ENCODE measurements at regions not wholly inside any gene's neighbourhood (a gene's known extent, or its start where the extent isn't known, plus 50 kb on each side); places are given as distances from the start of the nearest gene placed in this dataset.

- no peak for DNase-seq (ENCODE audit: low read depth)
- no peak overlapping the region for H3K4me3 ChIP-seq (ENCODE audit: low read length)
- TF ChIP-seq, protein P1, sequence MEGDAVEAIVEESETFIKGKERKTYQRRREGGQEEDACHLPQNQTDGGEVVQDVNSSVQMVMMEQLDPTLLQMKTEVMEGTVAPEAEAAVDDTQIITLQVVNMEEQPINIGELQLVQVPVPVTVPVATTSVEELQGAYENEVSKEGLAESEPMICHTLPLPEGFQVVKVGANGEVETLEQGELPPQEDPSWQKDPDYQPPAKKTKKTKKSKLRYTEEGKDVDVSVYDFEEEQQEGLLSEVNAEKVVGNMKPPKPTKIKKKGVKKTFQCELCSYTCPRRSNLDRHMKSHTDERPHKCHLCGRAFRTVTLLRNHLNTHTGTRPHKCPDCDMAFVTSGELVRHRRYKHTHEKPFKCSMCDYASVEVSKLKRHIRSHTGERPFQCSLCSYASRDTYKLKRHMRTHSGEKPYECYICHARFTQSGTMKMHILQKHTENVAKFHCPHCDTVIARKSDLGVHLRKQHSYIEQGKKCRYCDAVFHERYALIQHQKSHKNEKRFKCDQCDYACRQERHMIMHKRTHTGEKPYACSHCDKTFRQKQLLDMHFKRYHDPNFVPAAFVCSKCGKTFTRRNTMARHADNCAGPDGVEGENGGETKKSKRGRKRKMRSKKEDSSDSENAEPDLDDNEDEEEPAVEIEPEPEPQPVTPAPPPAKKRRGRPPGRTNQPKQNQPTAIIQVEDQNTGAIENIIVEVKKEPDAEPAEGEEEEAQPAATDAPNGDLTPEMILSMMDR (IDR thresholded peaks at IDR 0.05; ENCODE audit: insufficient read depth, low read depth, low read length, missing control alignments), result no peak
Measured at GRCh38 chr1:47572731-47573430, 135.0 kb downstream of the FOXD2 start.

DNA sequence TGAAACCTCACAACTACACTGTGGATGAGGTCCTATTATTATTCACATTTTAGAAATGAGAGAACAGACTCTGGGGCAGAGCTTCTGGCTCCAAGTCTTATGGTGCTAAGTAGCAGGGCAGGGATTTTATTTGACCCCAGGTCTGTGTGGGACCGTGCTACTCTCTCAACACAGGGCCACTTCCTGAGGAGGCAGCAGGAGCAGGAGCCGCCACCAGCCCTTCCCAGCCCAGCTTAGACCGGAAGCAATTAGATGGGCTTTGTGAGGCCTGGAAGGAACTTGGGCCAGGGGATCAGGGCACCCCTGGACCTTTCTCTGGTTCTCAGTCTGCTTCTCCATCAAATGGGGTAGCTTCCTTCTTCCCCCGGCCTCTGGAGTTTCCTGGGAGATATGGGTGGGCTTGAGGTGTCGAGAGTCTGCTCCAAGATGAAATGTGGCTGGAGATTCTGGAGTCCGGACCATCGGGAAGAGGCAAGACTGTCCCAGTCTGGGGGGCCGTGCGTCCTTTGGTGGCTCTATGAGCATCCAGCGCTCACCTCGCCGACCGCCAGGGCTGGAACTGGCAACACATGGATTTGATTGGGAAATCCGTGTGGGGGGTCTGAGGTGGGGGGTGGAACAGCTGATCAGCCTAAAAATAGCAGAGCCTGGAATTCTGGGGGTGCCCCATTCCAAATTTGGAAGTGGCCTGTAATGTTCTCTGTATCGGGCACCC is 136.8 kb downstream of the FOXD2 start:
- TF ChIP-seq, protein P1 (IDR thresholded peaks at IDR 0.05; ENCODE audit: insufficient read depth, low read depth, low read length, missing control alignments), result no peak
- DNase-seq (ENCODE audit: low read depth), result no peak

GRCh38 chr1:47575855-47576757 is 138.3 kb downstream of the FOXD2 start:
- no peak overlapping the region for H3K4me3 ChIP-seq (ENCODE audit: low read length)
- TF ChIP-seq, protein P1 (IDR thresholded peaks at IDR 0.05; ENCODE audit: insufficient read depth, low read depth, low read length, missing control alignments), result no peak
- peak; percentile 34 for DNase-seq (ENCODE audit: low read depth)

More for the DNA sequence above, 136.8 kb downstream of the FOXD2 start:
- H3K4me3 ChIP-seq (ENCODE audit: low read length), result no peak overlapping the region

DNA sequence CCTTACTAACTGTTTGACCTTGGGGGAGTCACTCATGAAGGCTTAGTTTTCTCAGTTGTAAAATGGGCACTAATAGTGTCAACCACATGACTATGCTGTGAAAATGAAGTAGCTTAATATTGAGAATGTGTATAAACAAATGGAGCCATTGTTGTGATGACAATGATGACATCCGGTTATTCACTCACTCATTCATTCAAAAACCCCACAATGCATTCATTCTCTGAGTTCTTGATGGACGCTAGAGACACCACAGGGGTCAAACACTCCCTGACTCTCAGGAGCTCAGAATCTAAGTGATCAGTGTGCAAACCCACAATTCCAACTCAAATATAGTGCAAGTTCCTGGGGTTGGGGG is 138.9 kb downstream of the FOXD2 start:
- H3K4me3 ChIP-seq (ENCODE audit: low read length), result no peak overlapping the region
- no peak for DNase-seq (ENCODE audit: low read depth)
- TF ChIP-seq, protein P1 (IDR thresholded peaks at IDR 0.05; ENCODE audit: insufficient read depth, low read depth, low read length, missing control alignments), result no peak

DNA sequence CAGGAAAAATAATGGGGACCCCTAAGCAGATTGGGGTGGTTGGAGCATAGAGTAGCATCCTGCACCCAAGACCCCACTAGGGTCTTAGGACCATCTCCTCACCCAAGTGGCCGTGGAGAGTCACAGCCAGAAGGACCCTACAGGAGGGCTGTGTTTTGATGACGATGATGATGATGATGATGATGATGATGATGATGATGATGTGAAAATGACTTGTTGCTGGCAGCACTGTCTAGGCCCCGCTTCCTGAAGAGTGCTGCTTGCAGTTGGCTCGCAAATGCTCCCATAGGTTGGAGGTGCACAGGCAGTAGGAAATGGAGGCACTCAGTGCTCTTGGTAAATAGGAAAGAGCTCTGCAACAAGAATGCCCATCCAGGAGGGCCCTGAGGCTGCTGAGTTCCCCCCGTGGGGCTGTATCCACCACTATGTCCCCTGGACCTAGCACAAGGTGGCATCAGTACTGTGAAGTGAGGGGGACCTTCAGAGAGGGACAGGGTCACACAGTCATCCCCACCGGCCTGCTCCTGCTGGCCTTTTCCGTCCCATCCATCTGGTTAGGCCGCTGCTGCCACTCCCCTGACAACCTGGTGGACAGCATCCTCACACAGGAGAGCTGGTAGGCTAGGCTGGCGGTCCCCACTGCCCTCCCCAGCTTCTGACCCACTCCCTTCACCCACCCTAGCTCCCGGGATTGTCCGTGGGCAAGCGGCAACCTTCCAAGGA is 139.6 kb downstream of the FOXD2 start:
- DNase-seq (ENCODE audit: low read depth), result no peak
- TF ChIP-seq, protein P1 (IDR thresholded peaks at IDR 0.05; ENCODE audit: insufficient read depth, low read depth, low read length, missing control alignments), result no peak
- H3K4me3 ChIP-seq (ENCODE audit: low read length), result no peak overlapping the region

GRCh38 chr1:47578026-47578720 is 140.3 kb downstream of the FOXD2 start:
- TF ChIP-seq, protein P1 (IDR thresholded peaks at IDR 0.05; ENCODE audit: insufficient read depth, low read depth, low read length, missing control alignments), result no peak
- H3K4me3 ChIP-seq (ENCODE audit: low read length), result no peak overlapping the region
- DNase-seq (ENCODE audit: low read depth), result no peak

Data from epithelial cell of esophagus (primary cell).